HG03159 (cell line): ENCODE measurements at regions not wholly inside any gene's neighbourhood (a gene's known extent, or its start where the extent isn't known, plus 50 kb on each side); places are given as distances from the start of the nearest gene placed in this dataset.
"Not testable (repeated sequence)": the region's sequence is repeated elsewhere in the genome, so short reads cannot be mapped to it uniquely, and the experiment has no call there.

ENCODE experiments used
- ATAC-seq: cut with Tn5 transposase; IDR thresholded peaks from one replicate; pipeline ENCODE4 v1.9.1; 2021; ENCODE audit warnings: mild to moderate bottlenecking, moderate library complexity; ENCODE audit not compliant: unreplicated experiment

GRCh38 chr7:34330308-34330707 lies 327.7 kb upstream of the NPSR1 start:
- no peak for ATAC-seq

- ATAC-seq, result no peak
Measured at GRCh38 chr7:34331102-34331501, 326.9 kb upstream of the NPSR1 start.

- no peak for ATAC-seq
Measured at GRCh38 chr7:34332006-34332405, 326.0 kb upstream of the NPSR1 start.

GRCh38 chr7:34333184-34333583 lies 324.8 kb upstream of the NPSR1 start:
- ATAC-seq, result no peak

DNA sequence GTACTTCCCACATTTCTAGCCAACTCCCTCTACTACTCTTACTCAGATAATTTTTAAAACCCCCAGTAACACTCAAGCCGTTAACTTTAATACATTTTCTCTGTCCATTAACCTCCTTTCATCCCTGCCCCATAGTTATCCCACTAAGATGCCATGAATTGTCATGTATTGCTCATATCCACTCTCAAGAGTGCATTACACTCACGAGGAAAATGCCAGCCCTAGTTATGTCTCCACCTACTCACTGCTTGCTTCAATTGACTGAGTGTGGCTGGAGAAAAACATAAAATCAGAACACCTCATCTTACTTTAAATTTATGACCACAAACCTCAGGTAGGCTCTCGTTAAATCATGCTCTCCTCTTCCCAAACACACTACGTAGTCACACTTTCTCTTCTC lies 324.1 kb upstream of the NPSR1 start:
- ATAC-seq, result no peak

- ATAC-seq, result no peak
Measured at GRCh38 chr7:34337163-34337562, 320.9 kb upstream of the NPSR1 start.

DNA sequence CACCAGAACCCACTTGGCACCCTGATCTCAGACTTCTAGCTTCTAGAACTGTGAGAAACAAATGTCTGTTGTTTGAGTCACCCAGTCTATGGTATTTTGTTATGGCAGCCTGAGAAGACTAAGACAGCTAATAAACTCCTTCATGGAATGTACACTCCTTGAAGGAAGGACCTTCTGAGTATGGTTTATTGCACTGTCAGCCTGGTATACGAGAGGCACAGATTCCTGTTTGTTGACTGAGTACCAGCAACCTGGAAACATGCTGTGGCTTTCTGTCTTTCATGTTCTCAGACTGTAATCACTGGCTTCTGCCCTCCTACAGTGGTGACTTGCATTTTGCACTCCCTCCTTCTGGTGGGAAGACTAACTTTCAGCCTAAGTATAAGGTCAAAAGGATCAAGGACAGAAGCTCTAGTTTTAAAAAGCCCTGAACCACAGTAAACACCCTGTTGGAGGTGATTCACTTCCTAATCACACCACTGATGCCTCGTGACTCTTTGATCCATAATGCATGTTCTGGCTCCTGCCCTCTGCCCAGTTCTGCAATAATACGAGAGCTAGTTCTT lies 319.0 kb upstream of the NPSR1 start:
- no peak for ATAC-seq

DNA sequence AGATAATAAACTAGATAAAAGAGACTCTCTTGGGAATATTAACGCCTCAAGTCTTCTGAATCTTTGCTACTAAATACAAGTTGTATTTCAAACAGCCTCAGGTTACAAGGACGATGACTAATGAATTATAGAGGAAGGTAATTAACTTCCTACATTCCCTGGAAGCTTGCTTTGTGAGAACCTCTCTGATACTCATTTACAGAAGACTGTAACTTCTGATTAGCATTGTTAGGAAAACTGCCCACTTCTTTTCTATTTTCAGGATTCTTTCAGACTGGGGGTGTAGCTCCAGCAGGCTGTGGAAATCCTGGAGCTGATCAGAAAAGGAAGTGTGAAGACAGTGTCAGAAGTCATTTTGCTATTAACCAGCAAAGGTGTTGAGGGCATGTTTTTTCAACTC lies 316.7 kb upstream of the NPSR1 start:
- ATAC-seq, result no peak

DNA sequence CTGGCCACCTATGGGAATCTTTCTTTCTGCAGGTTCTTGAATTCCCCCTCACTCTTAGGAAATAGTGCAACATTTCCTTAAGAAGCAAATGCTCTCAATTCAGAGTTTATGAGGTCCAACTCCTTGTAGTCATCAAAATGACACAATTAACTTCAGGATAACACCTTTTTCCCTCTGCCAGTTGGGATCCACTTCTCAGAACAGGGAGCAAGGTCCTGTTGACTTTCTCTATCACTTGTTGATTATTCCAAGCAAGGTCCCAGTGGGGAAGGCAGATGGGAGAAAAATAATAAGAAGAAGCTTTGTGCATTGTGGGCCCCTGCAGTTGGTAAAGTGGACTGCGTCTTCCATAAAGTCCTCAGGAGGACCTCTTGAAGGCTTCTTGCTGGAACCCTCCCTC lies 315.6 kb upstream of the NPSR1 start:
- ATAC-seq, result no peak

DNA sequence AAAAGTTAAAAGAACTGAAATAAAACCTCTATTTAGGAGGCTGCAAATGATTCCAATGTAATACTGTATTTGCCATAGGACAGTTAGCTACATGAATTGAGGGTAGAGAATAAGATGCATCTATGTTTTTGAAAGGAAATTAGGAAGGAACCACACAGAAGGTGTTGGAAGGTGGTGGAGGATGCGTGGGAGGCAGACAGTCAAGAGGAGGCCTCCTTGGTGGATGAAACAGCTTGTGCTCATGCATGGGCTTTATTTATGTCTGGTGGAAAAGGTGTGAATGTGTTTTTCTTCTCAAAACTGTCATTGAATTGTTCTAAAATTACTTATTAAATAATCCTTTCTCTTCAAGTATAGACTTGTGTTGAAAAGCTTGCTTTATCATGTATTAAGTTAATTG lies 314.4 kb upstream of the NPSR1 start:
- ATAC-seq, result no peak

GRCh38 chr7:34354011-34354410 lies 304.0 kb upstream of the NPSR1 start:
- no peak for ATAC-seq

- no peak for ATAC-seq
Measured at GRCh38 chr7:34354899-34355298, 303.1 kb upstream of the NPSR1 start.

DNA sequence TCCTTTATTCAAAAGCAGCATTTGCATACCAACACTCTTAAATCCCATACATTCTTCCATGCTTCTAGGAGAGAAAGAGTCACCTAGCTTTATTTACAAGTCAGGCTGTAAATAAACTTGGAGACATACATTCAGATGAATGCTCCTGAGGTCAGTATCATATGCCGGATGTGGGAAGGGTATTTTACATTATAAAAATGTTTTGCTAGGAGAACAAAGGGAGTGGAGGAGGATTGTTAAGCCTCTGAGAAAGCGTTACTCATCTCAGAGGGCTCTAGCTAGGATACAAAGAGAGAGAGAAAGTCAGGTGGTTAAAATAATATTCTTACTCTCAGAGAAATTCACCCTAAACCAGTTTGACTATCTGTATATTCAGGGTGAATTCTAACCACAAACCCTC lies 300.9 kb upstream of the NPSR1 start:
- ATAC-seq, result no peak

GRCh38 chr7:34357946-34358345 lies 300.1 kb upstream of the NPSR1 start:
- ATAC-seq, result no peak

GRCh38 chr7:34358578-34358977 lies 299.4 kb upstream of the NPSR1 start:
- not testable (repeated sequence) for ATAC-seq

GRCh38 chr7:34361663-34362250 lies 296.3 kb upstream of the NPSR1 start:
- ATAC-seq, result no peak

GRCh38 chr7:34362621-34363020 lies 295.4 kb upstream of the NPSR1 start:
- no peak for ATAC-seq

- ATAC-seq, result no peak
Measured at GRCh38 chr7:34364130-34364529, 293.9 kb upstream of the NPSR1 start.

DNA sequence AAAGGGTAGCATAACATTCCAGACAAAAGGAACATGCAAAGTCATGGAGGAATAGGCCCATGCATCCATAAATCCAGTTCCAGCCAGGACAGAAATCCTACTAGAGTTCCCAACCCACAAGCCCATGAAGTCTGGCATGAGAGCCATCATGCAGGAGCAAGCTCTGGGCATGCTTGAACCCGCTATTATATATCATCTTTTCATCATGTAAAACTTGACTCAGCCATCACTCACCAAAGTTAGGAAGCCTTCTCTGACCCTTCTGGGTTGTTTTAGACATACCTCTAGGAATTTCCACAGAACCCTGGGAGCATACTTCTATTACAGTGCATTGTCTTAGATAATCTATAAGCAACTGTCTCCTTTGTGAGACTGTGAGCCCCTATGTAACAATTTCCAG lies 293.0 kb upstream of the NPSR1 start:
- no peak for ATAC-seq

DNA sequence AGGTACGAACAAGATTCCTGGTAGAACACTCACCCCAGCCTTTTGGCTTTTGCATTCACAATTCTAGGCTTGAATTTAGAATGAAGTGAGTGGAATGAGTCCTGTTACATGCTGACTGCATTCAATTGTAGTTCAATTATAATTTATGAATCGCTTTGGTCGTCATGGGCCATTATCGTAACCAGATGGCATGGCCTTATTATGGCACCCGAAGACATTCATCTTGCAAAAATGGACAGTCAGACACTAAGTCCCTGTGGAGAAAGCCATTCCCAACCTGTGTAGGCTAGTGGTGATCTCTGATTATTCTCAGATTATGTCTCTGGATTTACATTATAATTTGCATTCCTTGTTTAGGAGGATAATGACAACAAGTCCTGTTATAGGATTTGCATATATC lies 292.4 kb upstream of the NPSR1 start:
- no peak for ATAC-seq

DNA sequence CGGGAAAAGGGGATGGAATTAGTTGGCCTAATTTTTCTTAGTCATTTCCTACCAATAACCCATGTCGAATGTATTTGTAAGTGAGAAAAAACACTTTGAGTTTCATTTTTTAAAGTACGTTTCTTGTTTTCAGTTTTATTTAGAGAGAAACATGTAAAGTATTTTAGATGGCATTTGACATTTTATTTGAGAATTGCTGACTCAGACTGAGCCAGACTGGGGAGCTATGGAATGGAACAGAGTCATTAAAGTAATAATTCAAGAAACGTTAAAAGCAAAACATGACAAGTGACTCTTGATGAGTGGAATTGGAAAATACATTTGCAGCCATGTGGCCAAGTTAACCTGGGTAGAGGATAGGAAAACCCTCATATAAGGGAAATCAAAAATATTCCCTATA lies 286.1 kb upstream of the NPSR1 start:
- no peak for ATAC-seq

DNA sequence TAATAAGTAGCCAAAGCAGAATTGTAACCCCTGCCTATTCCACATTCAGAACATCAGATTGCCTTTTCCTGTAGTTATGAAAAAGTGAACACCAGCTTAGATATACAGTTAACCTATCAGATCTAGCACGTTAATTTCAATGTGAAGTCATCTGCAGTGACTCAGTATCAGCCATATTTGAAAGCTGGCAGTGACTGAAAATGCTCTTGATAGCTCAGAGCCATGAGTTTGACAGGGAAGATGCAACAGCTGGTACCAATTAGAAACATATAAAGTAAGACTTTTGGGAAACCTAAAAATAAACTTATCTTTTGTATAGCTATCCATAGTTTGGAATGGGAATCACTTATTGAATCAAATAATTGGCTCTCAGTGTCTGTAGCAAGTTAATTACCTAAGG lies 284.1 kb upstream of the NPSR1 start:
- ATAC-seq, result no peak

DNA sequence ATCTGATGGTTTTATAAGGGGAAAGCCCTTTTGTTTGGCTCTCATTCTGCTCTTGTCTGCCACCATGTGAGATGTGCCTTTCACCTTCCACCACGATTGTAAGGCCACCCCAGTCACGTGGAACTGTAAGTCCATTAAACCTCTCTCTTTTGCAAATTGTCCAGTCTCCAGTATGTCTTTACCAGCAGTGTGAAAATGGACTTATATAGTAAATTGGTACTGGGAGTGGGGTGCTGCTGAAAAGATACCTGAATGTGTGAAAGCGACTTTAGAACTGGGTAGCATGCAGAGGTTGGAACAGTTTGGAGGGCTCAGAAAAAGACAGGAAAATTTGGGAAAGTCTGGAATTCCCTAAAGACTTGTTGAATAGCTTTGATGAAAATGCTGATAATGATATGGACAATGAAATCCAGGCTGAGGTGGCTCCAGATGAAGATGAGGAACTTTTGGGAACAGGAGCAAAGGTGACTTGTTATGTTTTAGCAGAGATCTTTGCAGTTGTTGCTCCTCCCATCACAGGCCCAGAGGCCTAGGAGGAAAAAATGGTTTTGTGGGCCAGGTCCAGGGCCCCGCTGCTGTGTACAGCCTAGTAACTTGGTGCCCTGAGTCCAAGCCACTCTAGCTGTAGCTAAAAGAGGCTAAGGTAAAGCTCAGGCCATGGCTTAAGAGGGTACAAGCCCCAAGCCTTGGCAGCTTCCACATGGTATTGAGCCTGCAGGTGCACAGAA lies 275.7 kb upstream of the NPSR1 start:
- no peak for ATAC-seq
